ENCODE measurements at regions not wholly inside any gene's neighbourhood (a gene's known extent, or its start where the extent isn't known, plus 50 kb on each side); places are given as distances from the start of the nearest gene placed in this dataset.

DNA sequence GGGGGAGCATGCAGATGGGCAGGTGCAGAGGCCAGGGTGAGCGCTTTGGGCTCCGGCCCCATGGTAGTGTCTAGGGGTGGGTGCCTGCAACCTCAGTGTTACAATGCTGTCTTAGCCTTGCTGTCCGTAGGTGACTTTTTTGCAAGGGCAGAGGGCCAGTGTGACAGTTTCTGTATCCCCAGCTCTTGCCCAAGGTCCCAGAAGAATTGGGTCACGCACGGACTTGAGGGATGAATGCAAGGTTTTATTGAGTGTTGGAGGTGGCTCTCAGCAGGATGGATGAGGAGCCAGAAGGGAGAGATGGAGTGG, 492.5 kb downstream of the AGTPBP1 start:
- no peak for DNase-seq

DNA sequence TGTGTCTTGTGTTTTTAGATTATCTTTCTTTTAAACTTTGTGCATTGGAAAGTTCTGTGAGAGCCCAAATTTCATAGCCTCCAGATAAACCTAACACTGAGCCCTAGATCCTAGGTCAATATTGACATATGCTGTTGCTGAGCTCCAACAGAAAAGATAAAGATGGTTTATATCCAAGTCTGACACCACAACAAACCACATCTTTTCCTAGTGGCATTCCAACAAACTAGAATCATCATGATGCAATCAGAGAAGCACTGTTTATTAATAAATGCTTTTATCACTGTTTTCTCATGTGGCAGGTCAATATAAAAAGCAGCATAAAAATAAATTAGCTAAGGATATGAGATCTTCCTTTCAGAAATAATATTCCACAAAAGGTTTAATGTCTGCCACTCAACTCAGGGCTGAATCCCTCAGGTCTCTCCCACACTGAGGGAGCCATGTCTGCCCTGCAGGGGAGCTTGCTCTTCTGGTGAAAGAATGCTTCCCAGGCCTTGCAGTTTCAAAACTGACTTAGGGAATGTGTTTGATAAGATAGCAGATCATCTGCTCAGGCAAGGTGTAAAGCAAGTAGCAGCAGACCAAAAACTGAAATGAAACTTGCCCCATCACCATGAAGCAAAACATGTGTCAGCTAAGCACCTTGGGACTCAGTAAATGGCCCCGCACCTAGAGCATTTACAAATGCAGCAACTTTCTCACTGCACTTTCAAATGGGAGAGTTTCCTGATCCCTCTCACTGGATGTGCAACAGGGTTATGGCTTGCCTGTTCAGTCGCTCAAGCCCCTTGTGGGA, 493.0 kb downstream of the AGTPBP1 start:
- DNase-seq: no peak

GRCh38 chr9:85246541-85246940, 495.2 kb downstream of the AGTPBP1 start:
- no peak for DNase-seq

GRCh38 chr9:85244856-85245255, 496.9 kb downstream of the AGTPBP1 start:
- no peak for DNase-seq

DNA sequence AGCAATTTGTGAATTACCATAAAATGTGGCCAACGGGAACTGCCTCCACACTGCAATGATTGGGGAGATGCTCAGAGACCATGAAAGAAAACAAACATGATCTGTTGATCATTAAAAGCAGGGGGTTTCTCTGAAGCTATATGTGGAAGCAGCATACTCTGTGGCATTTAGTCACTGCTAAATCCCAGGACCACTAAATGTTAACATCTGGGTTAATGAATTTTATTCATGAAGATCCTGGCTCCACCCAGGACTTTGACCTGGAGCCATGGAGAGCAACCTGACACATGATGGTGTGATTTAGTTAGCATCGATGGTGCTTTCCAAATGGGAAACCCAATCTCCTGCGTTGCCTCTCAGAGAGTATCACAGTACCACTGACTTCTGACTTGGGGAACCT, 497.8 kb downstream of the AGTPBP1 start:
- no peak for DNase-seq

DNA sequence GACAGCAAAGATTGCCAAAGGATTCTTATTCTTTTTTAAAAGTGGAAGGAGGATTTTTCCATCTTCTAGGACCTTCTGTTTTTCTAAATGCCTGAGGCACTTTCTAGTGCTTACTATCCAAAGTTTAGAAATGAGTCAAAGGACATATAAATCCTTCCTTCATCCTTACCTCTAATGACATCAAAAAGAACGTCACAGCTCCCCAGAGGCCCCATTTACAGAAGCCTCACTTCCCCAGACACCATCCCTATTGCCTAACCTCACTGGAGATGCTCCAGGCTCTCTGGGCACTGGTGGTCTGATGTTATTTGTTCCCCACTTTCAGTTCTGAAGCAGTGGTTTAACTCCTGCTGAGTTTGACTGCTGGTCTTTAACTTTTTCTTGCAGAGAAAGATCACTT, 504.3 kb downstream of the AGTPBP1 start:
- no peak for DNase-seq

- DNase-seq: no peak
Observed at GRCh38 chr9:85230081-85230480, 511.7 kb downstream of the AGTPBP1 start.

- no peak for DNase-seq
Observed at GRCh38 chr9:85228111-85228855, 513.5 kb downstream of the AGTPBP1 start.

GRCh38 chr9:85225180-85225579, 516.6 kb downstream of the AGTPBP1 start:
- DNase-seq: no peak

- no peak for DNase-seq
Observed at GRCh38 chr9:85224729-85225128, 517.0 kb downstream of the AGTPBP1 start.

DNA sequence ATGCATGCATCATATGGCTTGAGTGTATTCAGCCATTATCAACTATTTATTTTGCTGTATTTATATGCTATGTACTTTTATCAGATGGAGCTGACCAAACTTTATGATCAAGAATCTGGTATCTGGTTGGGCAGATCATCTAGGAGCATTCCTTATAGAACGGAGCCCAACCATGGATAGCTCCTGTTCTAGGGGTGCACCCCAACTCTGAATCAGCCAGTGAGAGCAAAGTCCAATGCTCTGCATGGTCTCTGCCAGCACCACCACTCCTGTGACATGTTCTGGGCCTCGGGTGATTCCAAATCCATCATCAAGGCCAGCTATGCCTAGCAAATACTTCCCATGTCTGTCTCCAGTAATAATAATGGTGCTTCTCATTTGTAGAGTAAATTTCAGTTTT, 517.5 kb downstream of the AGTPBP1 start:
- no peak for DNase-seq

DNA sequence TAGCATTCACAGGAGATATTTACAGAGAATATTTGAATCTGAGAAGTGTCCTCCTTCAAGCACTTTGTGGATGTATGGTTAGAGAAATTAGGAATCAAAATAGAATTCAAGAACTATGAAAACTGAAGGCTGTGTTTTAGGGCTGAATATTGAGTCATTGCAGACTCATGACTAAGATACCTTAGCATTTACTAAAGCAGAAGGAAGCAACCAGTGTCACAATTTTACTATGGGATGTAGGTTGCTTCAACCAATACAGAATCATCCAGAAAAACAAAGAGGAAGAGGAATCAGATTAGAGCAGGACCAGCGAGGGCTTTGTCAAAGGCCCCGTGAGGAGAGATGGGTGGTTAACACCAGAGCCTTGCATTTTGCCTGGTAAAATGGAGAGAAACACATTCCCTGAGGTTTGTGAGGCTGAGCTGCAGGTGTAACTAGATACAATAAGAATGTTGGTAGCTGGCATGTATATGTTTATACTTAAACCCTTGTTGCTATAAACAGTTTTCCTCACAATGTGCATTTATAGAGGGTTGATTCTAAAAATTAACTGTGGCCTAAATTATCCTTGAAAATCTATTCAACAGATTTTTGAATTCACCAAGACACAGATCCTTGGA, 518.1 kb downstream of the AGTPBP1 start:
- no peak for DNase-seq

DNA sequence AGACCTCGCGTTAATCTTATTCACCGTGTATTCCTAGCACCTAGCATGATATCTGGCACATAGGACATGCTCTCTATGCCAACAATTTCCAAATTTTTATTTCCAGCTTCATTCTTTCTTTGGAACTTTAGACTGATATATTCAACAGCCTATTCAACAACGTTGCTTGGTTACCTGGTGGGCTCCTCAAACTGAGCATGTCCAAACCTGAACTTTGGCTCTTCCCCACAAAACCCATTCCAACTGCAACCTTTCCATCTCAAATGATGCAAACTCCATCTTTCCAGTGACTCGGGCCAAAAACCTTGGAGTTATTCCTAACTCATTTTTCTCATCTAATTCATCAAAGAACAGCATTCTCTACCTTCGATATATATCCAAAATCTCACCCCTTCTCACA, 525.2 kb downstream of the AGTPBP1 start:
- DNase-seq: no peak

DNA sequence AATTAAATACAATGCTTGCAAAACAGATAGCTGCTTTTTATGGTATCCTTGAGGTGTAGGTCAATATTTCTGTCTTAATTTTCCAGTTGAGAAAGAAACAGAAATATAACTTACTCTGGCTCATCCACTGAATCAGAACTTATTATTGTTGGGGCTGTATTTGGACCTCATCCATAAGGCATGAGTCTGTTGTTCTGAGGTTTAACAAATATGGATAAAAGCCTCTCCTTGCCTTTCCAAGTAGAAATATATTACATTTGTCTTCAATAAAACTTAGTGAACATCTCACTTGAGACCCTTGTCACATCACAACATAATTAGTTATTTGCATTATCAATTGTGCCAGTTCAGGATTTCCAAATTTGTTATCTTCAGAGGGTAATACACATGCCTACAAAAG, 525.8 kb downstream of the AGTPBP1 start:
- DNase-seq: no peak

GRCh38 chr9:85215416-85215815, 526.3 kb downstream of the AGTPBP1 start:
- no peak for DNase-seq

- no peak for DNase-seq
Observed at GRCh38 chr9:85213650-85214607, 527.8 kb downstream of the AGTPBP1 start.

DNA sequence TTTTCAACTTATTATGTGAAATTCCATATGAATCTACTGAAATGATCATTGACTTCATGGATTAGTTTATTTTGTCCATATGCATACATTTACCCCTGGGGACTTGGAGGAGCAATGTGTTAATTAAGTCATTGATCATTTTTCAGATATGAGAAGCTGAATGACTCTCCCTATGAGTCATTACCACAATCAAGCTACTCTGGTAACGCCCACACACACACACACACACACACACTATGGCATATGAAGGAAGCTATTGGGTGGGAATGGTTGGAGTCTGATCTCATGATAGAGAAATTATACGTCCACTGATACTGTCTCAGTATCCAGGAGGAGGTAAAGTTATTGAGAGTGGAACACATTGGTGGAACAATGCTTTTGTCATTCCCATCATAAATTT, 528.9 kb downstream of the AGTPBP1 start:
- DNase-seq: no peak

GRCh38 chr9:85212209-85212608, 529.5 kb downstream of the AGTPBP1 start:
- DNase-seq: no peak

- no peak for DNase-seq
Observed at GRCh38 chr9:85208666-85209065, 533.1 kb downstream of the AGTPBP1 start.

DNA sequence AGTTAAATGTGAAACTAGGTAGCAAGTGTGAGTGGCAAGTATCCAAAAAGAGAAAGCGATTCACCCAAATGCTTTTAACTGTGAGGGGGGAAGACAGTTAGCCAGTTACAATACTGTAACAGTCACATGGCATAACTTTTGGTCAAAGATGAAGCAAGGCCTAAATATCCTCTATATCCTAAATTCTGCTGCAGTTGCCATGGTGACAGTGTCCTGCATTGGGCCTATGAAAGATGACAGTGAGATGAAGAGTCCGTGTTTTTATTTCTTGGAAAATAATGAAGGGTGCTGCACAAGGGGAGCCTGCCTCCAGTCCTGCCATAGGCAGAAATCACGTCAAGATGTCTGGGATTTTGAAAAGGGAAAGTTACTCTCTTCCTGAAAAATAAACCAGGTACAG, 534.6 kb downstream of the NTRK2 start:
- no peak for DNase-seq

DNA sequence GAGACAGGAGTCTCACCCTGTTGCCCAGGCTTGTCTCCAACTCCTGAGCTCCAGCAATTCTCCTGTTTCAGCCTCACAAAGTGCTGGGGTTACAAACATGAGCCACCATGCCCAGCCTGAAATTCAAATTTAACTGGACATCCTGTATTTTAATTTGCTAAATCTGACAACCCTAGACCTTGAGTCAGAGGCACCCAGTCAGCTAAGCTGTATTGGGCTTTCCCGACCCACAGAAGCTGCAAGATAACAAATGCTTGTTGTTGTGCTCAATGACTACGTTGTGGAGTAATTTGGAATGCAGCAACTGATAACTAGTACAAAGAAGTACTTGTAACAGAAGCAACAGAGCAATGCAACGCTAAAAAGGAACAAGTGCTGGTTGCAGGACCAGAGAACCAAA, 533.1 kb downstream of the NTRK2 start:
- DNase-seq: no peak

GRCh38 chr9:85200726-85201404, 531.3 kb downstream of the NTRK2 start:
- DNase-seq: no peak

All from NCI-H1048 (cell line).